ENCODE measurements at regions not wholly inside any gene's neighbourhood (a gene's known extent, or its start where the extent isn't known, plus 50 kb on each side); places are given as distances from the start of the nearest gene placed in this dataset.
"Not testable (repeated sequence)": the region's sequence is repeated elsewhere in the genome, so short reads cannot be mapped to it uniquely, and the experiment has no call there.

- H3K4me1 Mint-ChIP-seq (ENCODE audit: low read depth, unreplicated experiment): no peaks in the 10 kb centered on the region
- no peaks in the 10 kb centered on the region for H3K36me3 Mint-ChIP-seq (ENCODE audit: unreplicated experiment)
- no peak overlapping the region for H3K27ac Mint-ChIP-seq (ENCODE audit: unreplicated experiment)
- TF ChIP-seq, protein P1, sequence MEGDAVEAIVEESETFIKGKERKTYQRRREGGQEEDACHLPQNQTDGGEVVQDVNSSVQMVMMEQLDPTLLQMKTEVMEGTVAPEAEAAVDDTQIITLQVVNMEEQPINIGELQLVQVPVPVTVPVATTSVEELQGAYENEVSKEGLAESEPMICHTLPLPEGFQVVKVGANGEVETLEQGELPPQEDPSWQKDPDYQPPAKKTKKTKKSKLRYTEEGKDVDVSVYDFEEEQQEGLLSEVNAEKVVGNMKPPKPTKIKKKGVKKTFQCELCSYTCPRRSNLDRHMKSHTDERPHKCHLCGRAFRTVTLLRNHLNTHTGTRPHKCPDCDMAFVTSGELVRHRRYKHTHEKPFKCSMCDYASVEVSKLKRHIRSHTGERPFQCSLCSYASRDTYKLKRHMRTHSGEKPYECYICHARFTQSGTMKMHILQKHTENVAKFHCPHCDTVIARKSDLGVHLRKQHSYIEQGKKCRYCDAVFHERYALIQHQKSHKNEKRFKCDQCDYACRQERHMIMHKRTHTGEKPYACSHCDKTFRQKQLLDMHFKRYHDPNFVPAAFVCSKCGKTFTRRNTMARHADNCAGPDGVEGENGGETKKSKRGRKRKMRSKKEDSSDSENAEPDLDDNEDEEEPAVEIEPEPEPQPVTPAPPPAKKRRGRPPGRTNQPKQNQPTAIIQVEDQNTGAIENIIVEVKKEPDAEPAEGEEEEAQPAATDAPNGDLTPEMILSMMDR (IDR thresholded peaks at IDR 0.05; ENCODE audit: partially characterized antibody, unreplicated experiment): no peak
- H3K9me3 Mint-ChIP-seq (ENCODE audit: unreplicated experiment): no peaks in the 10 kb centered on the region
- H3K27me3 Mint-ChIP-seq (ENCODE audit: unreplicated experiment): no peaks in the 10 kb centered on the region
- no peak for DNase-seq
- H3K4me3 Mint-ChIP-seq (ENCODE audit: unreplicated experiment): no peak overlapping the region
These were observed 97.8 kb upstream of the MPP7 start for GRCh38 chr10:28400681-28401080.

DNA sequence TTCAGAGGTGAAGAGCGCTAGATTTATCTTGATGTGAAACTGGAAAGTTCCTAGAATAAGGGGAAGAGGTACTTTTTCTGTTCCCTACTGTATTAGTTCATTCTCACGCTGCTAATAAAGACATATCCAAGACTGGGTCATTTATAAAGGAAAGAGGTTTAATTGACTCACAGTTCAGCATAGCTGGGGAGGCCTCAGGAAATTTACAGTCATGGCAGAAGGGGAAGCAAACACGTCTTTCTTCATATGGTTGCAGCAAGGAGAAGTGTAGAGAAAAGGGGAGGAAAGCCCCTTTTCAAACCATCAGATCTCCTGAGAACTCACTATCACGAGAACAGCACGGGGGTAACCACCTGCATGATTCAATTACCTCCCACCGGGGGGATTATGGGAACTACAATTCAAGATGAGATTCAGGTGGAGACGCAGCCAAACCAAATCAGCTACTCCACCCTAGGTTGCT is 99.8 kb upstream of the MPP7 start:
- not testable (repeated sequence) for H3K4me1 Mint-ChIP-seq (ENCODE audit: low read depth, unreplicated experiment)

GRCh38 chr10:28403090-28403489 is 100.2 kb upstream of the MPP7 start:
- TF ChIP-seq, protein P1 (IDR thresholded peaks at IDR 0.05; ENCODE audit: partially characterized antibody, unreplicated experiment): no peak
- H3K27me3 Mint-ChIP-seq (ENCODE audit: unreplicated experiment): no peaks in the 10 kb centered on the region
- no peak overlapping the region for H3K4me3 Mint-ChIP-seq (ENCODE audit: unreplicated experiment)
- H3K27ac Mint-ChIP-seq (ENCODE audit: unreplicated experiment): no peak overlapping the region
- DNase-seq: no peak
- no peaks in the 10 kb centered on the region for H3K4me1 Mint-ChIP-seq (ENCODE audit: low read depth, unreplicated experiment)
- no peaks in the 10 kb centered on the region for H3K36me3 Mint-ChIP-seq (ENCODE audit: unreplicated experiment)
- H3K9me3 Mint-ChIP-seq (ENCODE audit: unreplicated experiment): no peaks in the 10 kb centered on the region

More for the DNA sequence above, 99.8 kb upstream of the MPP7 start:
- not testable (repeated sequence) for H3K36me3 Mint-ChIP-seq (ENCODE audit: unreplicated experiment); H3K9me3 Mint-ChIP-seq (ENCODE audit: unreplicated experiment); DNase-seq; H3K27ac Mint-ChIP-seq (ENCODE audit: unreplicated experiment); H3K4me3 Mint-ChIP-seq (ENCODE audit: unreplicated experiment); H3K27me3 Mint-ChIP-seq (ENCODE audit: unreplicated experiment)

DNA sequence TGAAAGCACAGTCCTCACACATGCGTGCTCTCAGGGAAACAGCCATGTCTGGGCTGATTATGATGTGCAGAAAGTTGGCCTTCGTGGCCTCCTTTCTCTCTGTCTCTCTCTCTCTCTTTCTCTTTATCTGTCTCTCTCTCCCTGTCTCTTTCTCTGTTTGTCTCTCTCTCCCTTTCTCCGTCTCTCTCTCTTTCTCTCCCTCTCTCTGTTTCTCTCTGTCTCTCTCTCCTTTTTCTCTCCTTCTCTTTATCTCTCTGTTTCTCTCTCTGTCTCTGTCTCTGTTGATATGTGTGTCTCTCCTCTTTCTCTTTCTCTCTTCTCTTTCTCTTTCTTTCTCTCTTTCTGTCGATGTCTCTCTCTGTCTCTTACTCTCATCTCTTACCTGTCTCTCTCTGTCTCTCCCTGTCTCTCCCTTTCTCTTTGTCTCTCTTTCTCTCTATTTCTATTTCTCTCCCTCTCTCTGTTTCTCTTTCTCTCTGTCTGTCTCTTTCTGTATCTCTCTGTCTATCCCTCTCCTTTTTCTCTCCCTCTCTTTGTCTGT is 105.4 kb upstream of the MPP7 start:
- Mint-ChIP-seq H3K36me3 (ENCODE audit: unreplicated experiment) (peaks cover 2% of the 10 kb centered on the region), H3K4me1 (ENCODE audit: low read depth, unreplicated experiment) (no peaks in the 10 kb centered on the region), H3K27ac (ENCODE audit: unreplicated experiment) (no peak overlapping the region), H3K4me3 (ENCODE audit: unreplicated experiment) (no peak overlapping the region), H3K9me3 (ENCODE audit: unreplicated experiment) (no peaks in the 10 kb centered on the region), H3K27me3 (ENCODE audit: unreplicated experiment) (no peaks in the 10 kb centered on the region)
- DNase-seq: no peak
- TF ChIP-seq, protein P1 (IDR thresholded peaks at IDR 0.05; ENCODE audit: partially characterized antibody, unreplicated experiment): no peak

DNA sequence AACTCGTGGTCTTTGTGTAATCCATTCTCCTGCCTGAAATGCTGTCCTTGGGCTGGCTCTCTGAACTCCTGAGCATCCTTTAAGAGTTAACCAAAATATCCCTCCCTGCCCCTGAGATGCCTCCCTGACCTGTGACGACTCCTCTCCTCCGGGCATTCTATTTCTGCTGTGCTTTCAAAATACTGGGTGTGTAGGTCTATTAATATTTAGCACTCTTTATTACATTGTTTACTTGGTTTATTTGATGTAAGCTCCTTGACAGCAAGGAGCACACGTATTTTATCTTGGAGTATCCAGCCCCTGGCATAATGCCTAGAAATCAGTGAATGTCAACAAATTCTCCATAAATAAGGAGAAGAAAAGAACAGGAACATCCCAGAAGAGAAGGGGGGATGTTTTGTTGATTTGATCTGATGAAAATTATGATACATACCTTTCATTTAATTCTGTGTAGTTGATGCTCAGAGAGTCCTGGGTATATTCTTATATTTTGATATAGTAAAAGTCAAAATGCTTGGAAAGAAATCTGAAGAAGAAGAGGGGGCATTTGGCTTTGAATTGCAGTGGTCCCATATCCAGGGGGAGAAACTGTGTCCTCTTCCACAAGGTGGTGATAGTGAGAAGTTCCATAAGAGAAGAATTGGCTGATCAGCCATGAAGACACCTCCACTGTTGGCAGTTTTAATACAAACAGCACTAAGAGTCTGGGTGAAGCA is 107.7 kb upstream of the MPP7 start:
- no peak overlapping the region for H3K4me3 Mint-ChIP-seq (ENCODE audit: unreplicated experiment)
- no peaks in the 10 kb centered on the region for H3K4me1 Mint-ChIP-seq (ENCODE audit: low read depth, unreplicated experiment)
- peaks cover 6% of the 10 kb centered on the region for H3K36me3 Mint-ChIP-seq (ENCODE audit: unreplicated experiment)
- no peak for DNase-seq
- TF ChIP-seq, protein P1 (IDR thresholded peaks at IDR 0.05; ENCODE audit: partially characterized antibody, unreplicated experiment): no peak
- peaks cover 5% of the 10 kb centered on the region for H3K9me3 Mint-ChIP-seq (ENCODE audit: unreplicated experiment)
- H3K27ac Mint-ChIP-seq (ENCODE audit: unreplicated experiment): no peak overlapping the region
- no peaks in the 10 kb centered on the region for H3K27me3 Mint-ChIP-seq (ENCODE audit: unreplicated experiment)

All from glutamatergic neuron (in vitro differentiated cells).